Stimulated activated CD4-positive, alpha-beta T cell treated with anti-CD3 and anti-CD28 coated beads, Interleukin-15, amount 100 ng/mL, for 1 hour (primary cell): ENCODE measurements at regions not wholly inside any gene's neighbourhood (a gene's known extent, or its start where the extent isn't known, plus 50 kb on each side); places are given as distances from the start of the nearest gene placed in this dataset.

Source experiments
- DNase-seq, 2 donors: peaks; one replicate each; pipeline ENCODE4 v3.0.0-alpha.2; 2020; ENCODE audit warnings: low read depth in 1 of 2, low spot score in 1 of 2

DNA sequence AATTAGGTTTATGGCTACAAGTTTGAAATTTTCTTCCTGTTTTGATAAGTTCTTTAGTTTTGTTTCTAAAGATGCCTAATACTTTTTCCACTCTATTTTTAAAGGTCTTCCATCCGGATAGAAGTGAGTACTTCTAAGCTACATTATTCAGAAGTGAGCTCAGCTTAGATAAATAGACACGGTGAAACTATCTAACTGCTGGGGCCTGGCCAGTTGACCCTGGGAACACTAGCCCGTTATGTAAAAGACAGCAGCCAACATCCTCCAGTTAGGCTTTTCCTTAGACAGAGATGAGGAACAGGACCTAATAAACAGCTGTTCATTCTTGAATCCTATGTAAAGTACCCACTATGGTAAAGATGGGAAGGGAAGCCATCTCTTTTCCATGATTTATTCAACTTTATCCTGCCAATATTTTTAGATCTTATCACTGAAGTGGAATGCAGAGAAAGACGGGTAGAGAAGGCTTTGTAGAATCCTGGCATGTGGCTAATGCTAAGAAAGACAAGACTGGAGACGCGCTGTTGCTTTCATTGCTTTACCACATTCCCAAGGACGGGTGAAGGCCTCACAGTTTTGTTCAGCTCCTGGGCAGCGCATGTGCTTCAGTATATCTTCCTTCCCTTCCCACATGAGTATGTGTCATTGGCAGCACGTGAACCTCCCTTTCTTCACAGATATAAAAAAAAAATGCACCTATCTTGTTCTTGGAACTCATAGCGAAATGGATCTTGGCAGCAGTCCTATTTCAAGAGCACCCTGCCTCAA, 340.0 kb upstream of the MEOX2 start:
- no peak for DNase-seq

DNA sequence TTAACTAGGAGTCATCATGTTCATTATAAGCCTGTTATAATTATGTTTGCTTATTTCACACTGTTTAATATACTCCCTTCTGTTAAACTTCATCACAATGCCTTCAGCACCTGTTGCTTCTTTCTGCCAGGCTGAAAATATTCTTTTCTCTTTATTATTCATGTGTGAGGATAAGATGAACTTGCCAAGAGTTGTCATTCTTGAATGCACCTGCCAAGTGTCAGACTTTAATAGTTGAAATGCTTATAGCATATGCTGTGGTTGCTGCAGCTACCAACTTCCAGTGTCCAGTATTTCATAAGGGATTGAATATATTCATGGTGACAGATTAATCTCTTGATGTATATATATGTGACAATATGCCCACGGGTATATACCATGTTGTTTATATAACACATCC, 339.2 kb upstream of the MEOX2 start:
- no peak for DNase-seq

DNA sequence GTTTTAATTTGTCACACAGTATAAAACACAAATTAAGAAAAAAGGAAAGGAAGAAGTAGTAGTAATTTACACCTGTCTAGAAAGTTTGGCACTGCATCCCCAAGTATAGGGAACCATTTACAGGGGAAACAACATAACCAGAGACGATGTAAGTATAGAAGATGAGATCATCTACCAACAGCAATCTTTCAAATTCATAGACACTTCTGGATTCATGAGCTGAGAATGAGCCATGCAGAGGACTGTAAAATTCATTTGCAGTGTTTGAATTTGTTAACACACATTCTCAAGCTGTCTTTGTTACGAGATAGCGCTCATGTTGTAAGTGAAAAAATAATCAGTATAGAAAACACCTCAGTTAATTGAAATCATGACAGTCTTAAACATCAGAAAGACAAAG, 337.0 kb upstream of the MEOX2 start:
- DNase-seq, result no peak

DNA sequence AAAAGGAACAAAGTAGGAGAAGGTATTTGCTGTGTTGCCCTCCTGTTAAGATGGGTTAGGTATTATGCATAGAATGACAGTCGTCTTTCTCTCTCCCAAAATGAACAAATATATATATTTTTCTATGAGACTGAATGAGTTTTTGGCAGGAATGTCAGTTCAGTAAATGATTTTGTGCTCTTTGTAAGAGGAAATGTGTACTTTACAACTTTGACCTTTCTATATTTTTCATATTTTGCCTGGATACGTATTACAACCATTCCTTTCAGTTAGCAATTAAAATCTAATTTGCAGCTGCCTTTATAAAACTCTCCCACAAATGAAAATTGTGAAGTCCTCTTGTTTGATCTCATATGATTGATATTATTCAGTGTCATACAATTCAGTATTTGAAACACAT, 336.6 kb upstream of the MEOX2 start:
- no peak for DNase-seq

DNA sequence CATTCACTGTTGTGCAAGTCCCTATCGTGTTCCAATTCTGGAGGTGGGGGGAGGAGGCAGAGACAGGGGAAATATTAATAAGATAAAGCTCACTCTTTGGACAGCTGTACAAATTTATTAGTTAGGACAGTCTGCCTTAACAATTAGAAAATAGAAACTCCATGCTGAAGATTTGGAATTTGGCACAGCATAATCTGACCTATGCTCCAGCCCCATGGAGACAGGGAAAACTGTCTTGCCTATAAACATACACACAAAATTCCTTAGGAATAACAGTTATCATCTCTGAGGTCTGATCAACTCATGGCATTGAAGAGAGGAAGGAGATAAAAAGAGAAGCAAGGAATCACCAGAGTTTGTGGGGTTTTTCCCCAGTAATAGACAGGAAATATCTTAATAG, 335.4 kb upstream of the MEOX2 start:
- DNase-seq, result no peak

DNA sequence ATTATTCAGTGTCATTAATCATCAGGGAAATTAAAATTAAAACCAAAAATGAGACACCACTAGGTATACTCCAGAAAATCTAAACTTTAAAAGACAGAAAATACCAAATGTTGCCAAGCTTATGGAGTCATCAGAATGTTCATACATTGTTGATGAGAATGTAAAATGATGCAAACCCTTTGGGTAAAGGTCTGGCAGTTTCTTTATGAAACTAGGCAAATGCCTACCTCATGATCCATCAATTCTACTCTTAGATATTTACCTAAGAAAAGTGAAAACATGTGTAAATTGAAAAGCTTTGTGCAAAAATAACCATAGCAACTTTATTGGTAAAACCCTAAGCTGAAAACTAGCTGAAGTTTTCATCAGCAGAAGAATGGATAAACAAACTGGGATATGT, 329.5 kb upstream of the MEOX2 start:
- no peak for DNase-seq

DNA sequence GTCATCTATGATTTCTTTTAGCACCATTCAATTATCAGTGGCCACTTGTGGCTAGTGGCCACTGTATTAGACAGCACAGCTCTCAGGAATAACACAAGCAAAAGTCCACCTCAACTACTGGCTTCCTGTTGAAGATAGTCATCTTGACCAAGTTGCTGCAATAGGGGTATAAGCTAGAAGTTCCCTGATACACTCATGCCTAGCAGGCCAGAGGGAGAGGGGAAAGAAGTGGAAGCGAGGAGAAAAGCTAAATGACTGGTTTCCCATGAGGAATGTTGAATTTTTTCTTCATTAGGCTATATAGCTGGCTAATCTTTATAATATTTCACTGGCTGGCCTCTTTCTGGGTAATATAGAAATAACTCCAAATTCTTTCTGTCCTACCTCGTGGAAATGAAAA, 327.5 kb upstream of the MEOX2 start:
- DNase-seq, result no peak

DNA sequence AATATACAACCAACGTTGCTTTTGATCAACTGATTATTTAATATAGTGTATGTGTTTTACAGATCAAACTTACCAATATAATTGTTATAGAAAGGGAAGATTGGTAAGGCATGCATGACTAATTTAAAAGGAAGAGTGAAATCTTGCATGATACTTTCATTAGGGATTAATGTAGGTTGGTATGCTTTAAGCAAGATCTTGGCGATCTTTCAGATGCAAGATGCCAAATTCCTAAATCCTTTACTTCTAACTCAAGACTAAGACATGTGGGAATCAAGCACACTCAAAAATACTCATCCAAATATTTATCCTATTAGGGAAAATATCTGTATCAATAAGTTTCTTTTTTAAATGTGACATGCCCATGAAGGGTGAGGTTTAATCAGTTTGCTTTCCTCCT, 321.4 kb upstream of the MEOX2 start:
- no peak for DNase-seq

DNA sequence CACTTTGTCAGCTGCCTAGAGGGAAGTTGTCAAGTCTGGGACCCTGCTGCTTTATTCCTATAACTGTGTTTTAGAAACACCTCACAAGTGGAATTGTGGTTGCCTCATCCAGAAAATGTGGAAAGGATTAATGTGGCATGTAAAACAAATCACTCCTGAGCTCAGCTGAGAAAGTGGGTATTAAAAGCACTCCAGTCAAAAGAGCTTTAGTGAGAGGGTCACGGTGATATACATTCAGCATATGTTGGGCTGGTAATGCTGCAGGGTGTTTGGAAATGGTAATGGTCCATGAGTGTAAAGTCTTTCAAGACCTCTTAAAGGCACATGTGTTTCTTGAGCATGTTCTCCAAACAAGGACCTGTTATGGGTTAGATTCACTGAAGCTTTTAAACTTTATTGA, 318.2 kb upstream of the MEOX2 start:
- DNase-seq, result no peak

DNA sequence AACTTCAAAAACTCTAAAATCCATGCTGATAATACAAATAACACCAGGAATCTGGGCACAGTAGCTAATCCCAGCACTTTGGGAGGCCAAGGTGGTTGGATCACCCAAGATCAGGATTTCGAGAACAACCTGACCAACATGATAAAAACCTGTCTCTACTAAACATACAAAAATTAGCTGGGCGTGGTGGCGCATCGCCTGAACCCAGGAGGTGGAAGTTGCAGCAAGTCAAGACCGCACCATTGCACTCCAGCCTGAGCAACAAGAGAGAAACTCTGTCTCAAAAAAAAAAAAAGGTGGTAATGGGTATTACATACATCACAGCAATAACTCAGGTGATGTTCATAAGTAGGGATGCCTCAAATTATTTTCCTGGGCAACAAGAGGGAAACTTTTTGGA, 315.0 kb upstream of the MEOX2 start:
- no peak for DNase-seq

DNA sequence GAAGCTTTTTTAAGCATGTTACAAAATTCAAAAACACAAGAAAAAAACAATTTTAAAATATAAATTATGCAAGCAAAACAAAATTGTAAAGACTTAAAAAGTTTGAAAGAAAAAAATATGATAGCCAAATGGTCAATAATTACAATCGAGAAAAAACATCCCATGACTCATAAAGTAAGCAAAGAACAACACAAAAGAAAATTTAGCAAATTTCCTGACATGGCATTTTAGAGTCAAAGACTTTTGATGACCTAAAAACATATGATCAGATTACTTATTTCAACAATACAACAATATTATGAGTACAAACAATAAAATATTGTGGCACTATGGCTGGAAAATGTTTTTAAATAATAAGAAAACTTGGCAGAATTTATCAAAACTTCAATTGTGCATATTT, 312.1 kb upstream of the MEOX2 start:
- no peak for DNase-seq

DNA sequence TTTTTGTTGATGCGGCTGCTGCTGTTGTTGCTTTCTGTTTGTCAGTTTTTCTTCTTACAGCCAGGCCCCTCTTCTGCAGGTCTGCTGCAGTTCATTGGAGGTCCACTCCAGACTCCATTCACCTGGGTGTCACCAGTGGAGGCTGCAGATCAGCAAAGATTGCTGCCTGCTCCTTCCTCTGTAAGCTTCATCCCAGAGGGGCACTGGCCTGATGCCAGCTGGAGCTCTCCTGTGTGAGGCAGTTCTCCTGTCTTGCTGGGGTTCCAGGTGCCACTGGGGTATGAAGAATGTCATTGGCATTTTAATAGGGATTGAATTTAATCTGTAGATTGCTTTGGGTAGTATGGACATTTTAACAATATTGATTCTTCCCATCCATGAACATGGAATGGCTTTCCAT, 308.5 kb upstream of the MEOX2 start:
- no peak for DNase-seq

DNA sequence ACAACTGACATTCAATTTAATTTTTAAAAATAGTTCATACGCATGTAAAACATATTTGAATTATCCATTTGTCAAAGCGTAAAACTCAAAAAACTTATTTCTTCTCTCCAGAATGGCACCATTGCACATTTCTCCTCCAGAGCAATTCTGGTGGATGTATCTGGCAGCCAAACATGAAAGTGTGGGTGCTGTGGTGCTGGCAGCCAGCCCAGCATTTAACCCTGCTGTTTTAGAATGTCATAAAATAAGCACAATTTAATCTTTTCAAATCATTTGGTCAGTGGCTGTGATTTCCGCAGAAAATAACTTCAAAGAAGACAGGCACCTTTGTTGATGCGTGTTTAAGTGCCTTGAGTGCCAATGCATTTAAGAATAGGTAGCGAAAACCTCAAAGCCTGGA, 302.7 kb upstream of the MEOX2 start:
- DNase-seq, result no peak

DNA sequence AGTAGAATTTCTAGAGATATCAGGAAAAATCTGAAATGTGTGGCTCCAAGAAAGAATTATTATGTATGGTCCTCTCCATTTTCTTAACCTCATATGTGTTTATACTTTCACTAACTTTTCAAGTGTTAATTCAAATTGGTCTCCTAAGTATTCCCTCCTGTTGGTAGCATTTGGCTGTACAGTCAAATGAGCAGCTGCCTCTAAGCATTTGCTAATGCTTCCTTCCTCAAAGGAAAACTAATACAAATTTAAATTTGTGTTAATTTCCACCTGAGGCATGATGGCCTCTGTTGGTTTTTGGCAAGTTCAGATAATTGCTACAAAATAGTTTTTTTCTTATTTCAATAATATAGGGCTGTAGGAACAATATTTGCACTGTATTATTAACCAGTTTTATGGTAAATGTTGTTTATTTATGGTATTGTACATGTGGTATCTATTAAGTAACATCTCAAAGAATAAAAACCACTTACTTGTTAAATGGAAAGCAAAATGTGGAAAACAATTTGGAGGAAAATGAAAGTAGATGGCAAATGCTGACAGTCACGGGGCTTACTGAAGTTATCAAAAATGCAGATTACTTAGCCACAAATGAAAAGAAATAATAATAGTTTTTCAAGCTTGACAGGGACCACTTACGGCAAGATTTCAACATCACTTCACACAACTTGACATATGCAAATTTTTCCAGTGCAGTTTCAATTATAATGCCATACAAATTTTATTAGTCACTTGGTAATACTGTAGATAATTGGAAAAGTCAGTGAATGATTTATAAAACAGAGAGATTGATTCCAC, 299.3 kb upstream of the MEOX2 start:
- no peak for DNase-seq

DNA sequence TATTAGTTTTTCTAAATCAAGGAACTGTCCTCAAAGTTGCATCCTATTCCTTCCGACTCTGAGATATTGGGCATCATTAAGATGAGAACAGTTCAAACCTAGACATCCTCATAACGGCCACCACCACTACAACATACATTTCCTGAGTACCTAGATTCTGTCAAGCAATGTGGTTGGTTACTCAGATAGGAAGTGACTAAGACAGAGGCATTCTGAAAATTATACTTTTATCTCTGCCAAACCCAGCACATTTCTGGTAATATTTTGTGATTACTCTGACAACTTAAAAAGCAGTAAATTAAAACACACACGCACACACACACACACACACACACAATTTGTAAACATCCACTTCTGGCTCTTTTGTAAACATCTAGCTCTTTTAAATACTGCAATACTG, 291.2 kb upstream of the MEOX2 start:
- DNase-seq, result no peak

DNA sequence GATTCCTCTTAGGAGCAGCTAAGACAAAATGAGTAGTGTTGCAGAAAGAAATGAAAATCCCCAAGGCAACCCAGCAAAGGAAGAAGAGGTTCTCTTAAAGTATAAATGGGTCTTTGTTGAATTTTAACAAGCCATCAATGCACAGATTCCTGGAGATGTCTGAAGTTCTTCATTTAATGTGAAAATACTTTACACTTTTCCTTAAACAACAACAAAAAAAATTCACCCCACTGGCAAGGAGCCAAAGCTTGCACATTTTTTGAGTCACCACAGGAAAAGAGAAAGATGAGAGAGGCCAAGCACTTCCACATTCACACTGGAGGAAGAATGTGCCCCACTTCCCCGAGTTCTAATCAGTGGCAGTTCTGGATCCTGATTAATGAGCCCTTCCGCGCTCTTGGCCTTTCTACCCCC, 286.4 kb upstream of the MEOX2 start:
- no peak for DNase-seq

DNA sequence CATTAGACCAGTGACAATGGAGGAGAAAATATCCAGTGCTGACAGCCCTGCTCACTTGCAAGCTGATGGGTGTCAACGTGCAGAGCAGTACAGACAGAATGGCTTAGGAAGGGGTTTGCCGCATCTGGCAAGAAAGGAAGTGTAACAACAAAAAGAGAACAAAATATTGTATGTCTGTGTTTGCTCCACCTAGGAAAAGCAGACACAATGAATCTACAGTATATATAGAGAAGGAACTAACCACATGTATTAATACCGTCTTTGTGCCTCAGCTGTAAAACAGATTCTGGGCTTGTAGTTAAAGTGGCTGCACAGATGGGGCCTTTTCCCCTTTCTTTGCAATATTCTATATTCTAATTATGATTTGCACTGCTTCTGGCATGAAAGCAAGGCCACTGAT, 281.1 kb upstream of the MEOX2 start:
- DNase-seq, result no peak

DNA sequence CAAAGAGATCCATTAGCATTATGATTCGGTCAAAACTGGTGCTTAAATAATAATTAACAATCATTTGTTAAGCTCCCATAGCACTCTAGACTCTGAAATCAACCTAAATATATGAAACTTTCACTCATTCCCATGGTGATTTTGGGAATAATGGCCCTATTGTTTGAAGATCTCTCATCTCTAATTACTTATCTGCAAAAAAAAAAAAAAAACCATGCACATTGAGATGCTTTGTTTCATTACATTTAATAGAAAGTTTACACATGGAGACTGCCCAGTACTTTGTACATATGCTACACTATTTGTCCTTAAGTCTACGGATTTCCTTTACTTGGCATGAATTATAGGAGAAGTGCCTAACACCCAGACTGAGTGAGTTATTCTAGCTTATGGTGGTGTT, 280.6 kb upstream of the MEOX2 start:
- DNase-seq, result no peak

DNA sequence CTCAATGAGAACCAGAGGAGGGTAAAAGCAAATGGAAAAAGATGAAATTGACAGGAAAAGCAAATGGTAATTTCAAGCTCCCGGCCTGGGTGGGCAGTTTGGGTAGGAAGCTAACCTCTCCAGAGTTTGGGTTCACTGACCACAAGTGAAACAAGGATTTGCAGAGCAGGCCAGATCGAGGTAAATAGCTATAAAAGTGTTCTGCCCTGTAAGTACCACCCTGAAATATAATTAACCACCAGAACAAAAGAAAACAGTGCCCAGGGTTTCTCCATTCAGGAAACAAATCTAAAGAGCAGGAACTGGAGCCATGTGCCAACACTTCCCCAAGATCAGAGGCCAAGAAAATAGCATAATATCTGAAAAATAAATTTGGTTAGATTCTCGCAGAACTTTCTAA, 276.7 kb upstream of the MEOX2 start:
- no peak for DNase-seq

DNA sequence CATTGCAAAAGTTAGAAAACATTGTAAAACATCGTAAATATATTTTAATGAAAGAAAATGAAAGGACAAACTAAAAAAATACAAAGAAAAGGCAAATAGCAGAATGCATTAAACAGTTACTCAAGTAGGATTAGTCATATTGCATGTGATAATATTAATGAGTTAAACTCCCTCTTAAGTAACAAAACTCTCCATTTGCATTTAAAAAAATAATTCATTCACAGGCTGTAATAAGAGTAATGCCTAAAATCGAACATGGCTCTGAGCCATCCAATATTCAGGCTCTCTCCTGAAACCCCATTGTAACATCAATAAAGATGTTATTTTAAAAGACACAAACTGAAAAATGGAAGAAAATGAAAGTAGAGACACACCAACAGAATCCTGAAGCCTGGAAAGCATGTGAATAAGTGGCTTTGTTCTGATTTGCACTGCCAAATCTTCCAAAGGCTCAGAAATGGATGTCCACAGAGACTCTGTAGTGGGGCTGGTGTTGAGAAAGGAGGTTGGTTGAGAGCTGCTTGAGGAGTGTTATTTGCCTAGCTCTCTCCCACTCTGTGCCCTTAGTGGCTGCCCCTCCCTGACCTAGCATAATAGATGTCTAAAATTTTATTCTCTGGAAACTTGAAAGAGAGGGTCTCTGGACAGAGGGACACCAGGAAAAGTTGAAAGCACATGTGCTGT, 268.3 kb upstream of the MEOX2 start:
- DNase-seq, result no peak

DNA sequence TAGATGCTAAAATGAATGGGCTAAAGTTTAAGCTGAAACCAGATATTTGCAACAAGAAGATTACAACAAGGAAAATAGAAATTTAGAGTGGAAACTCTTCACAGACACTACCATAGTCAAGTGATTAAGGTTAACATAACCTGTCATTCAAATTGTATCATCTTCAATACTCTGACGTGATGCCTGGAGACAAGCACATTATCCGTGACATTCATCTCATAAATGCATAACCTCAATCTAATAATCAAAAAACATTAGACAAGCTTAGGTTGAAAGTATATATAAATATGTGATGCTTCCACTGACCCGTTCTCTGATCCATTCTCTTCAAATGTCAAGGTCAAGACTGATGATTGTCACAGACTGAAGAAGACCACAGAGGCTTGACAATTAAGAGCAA, 263.8 kb upstream of the MEOX2 start:
- DNase-seq, result no peak

DNA sequence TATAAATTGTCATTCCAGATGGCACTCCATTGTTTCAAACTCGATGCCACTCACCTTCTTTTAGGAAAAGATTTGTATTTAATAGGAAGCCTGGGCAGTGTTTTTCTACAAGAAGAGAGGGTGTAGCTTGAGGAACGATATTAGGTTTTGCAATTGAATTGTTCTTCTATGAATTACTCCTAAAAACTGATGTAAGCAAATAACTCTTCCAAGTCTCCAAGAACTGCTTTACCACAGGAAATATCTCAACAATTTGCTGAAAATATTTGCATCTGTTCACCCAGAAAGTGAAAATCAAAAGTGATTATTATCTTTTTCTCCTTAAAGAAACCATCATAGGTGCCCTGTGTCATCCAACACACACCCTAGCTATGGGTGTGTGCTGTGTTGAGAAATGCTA, 261.3 kb upstream of the MEOX2 start:
- DNase-seq, result no peak
